Kidney (tissue), 13 donors: ENCODE measurements at regions not wholly inside any gene's neighbourhood (a gene's known extent, or its start where the extent isn't known, plus 50 kb on each side); places are given as distances from the start of the nearest gene placed in this dataset.

Experiments
- DNase-seq, 5 donors: peaks; one replicate each; pipeline ENCODE4 v3.0.0-alpha.2; 2013 to 2020
- FAIRE-seq: peaks from 2 replicates; lab custom pipeline; 2012; peaks lifted over from hg19 to GRCh38; lab: Jason Lieb, UNC
- H3K27ac ChIP-seq, 2 donors: one replicate each; pipeline ENCODE4 v1.7.0; 2013; ENCODE audit warnings: low read depth in 2 of 2, low read length in 2 of 2, inconsistent platforms in 1 of 2
- H3K27me3 ChIP-seq: one replicate; pipeline ENCODE4 v1.7.1; 2013; ENCODE audit warnings: low read length, inconsistent platforms; ENCODE audit not compliant: control insufficient read depth, insufficient read depth
- H3K36me3 ChIP-seq, 3 donors: one replicate each; pipeline versions ENCODE4 v1.7.0 to v1.7.1; 2013; ENCODE audit warnings: low read length in 3 of 3, control low read depth in 1 of 3, inconsistent platforms in 1 of 3; ENCODE audit not compliant: insufficient read depth in 3 of 3, control insufficient read depth in 2 of 3
- H3K4me1 ChIP-seq, 3 donors: one replicate each; pipeline versions ENCODE4 v1.7.0 to v1.7.1; 2013; ENCODE audit warnings: low read length in 3 of 3, inconsistent platforms in 1 of 3, low read depth in 1 of 3; ENCODE audit not compliant: control insufficient read depth in 2 of 3, insufficient read depth in 2 of 3
- H3K4me3 ChIP-seq, 3 donors: one replicate each; pipeline versions ENCODE4 v1.7.0 to v1.8.1; 2013; ENCODE audit warnings: low read length in 3 of 3, control low read depth in 1 of 3, inconsistent platforms in 1 of 3
- H3K9ac ChIP-seq, 3 donors: one replicate each; pipeline versions ENCODE4 v1.7.0 to v1.7.1; 2013; ENCODE audit warnings: low read length in 3 of 3, control low read depth in 1 of 3, inconsistent platforms in 1 of 3
- H3K9me3 ChIP-seq, 3 donors: one replicate each; pipeline versions ENCODE4 v1.7.0 to v1.7.1; 2013; ENCODE audit warnings: low read length in 3 of 3, control low read depth in 1 of 3, inconsistent platforms in 1 of 3; ENCODE audit not compliant: control insufficient read depth in 2 of 3, insufficient read depth in 1 of 3
- intact Hi-C: fragments of 100-400 bp; cut with DNase I; formaldehyde crosslinking; loops from one replicate; pipeline ENCODE4 v1.11.1; 2022
- TF ChIP-seq, protein P1 (sequence below): IDR thresholded peaks from 3 replicates; pipeline ENCODE4 v1.5.1; 2012; ENCODE audit warnings: mild to moderate bottlenecking, moderate library complexity, borderline replicate concordance; ENCODE audit not compliant: insufficient read depth; ENCODE audit errors: extremely low read depth
- donor health status: control.
- donor health status: control.
- donor health status: control.
- donor health status: control.
- donor health status: control.
- donor health status: DM: yes; HTN: yes; CAD: no.
- donor health status: Normal renal cell carcinoma (clear cell type).

DNA sequence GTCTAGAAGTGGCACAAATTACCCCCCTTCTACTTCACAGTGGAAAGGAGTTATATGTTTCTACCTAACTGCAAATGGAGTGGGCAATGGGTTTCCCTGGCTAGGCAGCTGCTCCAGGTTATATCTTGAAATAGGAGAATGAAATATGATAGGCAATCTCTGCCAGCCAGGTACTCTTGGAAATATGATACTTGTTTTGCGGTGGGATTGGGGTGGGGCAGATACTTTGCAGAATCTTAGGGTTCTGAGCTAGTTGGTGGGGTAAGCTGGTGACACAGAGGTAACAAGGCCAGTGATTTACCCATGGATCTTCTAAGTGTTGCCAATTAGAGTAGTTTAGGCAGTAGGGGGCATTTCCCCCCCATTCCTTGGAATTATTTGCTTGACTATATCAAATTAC is 140.1 kb downstream of the ATP23 start:
- Histone ChIP-seq H3K27ac (no peak overlapping the region), H3K4me1 (no peaks in the 10 kb centered on the region), H3K36me3 (no peaks in the 10 kb centered on the region), H3K27me3 (no peaks in the 10 kb centered on the region), H3K9ac (no peak overlapping the region), H3K9me3 (no peaks in the 10 kb centered on the region), H3K4me3 (no peak overlapping the region)
- FAIRE-seq = no peak
- no peak for DNase-seq
- intact Hi-C loops = no loop called here
- TF ChIP-seq, protein P1, sequence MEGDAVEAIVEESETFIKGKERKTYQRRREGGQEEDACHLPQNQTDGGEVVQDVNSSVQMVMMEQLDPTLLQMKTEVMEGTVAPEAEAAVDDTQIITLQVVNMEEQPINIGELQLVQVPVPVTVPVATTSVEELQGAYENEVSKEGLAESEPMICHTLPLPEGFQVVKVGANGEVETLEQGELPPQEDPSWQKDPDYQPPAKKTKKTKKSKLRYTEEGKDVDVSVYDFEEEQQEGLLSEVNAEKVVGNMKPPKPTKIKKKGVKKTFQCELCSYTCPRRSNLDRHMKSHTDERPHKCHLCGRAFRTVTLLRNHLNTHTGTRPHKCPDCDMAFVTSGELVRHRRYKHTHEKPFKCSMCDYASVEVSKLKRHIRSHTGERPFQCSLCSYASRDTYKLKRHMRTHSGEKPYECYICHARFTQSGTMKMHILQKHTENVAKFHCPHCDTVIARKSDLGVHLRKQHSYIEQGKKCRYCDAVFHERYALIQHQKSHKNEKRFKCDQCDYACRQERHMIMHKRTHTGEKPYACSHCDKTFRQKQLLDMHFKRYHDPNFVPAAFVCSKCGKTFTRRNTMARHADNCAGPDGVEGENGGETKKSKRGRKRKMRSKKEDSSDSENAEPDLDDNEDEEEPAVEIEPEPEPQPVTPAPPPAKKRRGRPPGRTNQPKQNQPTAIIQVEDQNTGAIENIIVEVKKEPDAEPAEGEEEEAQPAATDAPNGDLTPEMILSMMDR = no peak

DNA sequence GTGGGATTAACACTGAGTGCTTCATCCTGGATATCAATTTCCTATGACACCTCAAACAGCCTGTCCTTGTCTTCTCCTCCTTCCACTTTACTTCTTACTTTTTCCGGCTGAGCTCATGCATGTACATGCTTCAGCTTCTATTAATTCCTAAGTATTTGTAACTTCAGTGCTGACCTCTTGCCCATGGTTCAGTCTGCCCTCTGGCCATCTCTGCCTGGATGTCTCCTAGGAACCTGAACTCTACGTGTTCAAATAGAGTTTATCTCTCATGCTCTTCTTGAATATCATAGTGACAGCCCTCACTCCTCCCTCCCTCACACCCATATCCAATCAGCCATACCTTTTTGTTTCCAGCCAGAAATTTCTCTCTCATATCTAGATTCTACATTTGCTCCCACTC is 141.6 kb downstream of the ATP23 start:
- no peaks in the 10 kb centered on the region for H3K36me3 ChIP-seq
- H3K4me3 ChIP-seq = no peak overlapping the region
- FAIRE-seq = no peak
- no peak overlapping the region for H3K27ac ChIP-seq
- no peaks in the 10 kb centered on the region for H3K27me3 ChIP-seq
- no peak overlapping the region for H3K9ac ChIP-seq
- TF ChIP-seq, protein P1 = no peak
- H3K9me3 ChIP-seq = no peaks in the 10 kb centered on the region
- H3K4me1 ChIP-seq = no peaks in the 10 kb centered on the region
- no peak for DNase-seq
- intact Hi-C loops = no loop called here

DNA sequence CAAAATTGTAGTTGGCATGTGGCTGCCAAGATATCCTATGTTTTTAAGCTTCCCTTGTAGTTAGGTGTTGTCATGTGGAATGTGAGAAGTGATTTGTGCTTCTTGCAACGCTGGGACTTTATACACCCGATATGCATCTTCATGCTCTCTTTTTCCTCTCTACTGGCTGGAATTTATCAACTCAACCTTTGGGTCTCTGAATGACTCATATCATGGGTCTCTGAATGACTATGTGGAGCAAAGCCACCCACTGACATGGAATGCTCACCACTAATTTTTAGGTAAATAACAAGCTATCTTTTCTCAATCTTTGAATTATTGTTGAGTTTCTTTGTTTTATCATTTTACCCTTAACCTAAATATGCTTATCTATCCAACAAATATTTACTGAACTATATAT is 144.6 kb downstream of the ATP23 start:
- Histone ChIP-seq H3K9me3 (no peaks in the 10 kb centered on the region), H3K4me1 (no peaks in the 10 kb centered on the region), H3K27ac (no peak overlapping the region), H3K9ac (no peak overlapping the region), H3K36me3 (no peaks in the 10 kb centered on the region), H3K27me3 (no peaks in the 10 kb centered on the region), H3K4me3 (no peak overlapping the region)
- FAIRE-seq (no peak), DNase-seq (no peak)
- TF ChIP-seq, protein P1 = no peak
- intact Hi-C loops = no loop called here

DNA sequence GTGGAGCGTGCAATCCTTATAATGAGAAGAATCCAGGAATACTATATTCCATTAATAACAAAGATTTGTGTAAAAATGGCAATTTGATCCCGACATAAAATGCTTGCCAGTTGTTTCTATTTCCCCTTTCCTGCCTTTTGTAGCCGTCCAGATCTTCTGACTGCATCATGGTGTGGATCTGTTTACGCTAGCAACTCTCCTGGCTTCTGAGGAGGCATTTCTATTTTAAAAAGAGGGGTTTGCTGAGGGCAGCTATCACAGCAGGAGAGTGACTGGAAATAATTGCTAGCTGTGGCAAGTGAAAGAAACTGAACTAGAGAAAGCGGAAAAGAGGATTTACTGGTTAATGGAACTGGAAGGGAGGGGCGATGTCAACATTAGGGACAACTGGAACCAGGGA is 145.6 kb downstream of the ATP23 start:
- Histone ChIP-seq H3K27me3 (no peaks in the 10 kb centered on the region), H3K27ac (no peak overlapping the region), H3K4me3 (no peak overlapping the region), H3K9ac (no peak overlapping the region), H3K4me1 (no peaks in the 10 kb centered on the region), H3K9me3 (no peaks in the 10 kb centered on the region), H3K36me3 (no peaks in the 10 kb centered on the region)
- intact Hi-C loops = no loop called here
- no peak for FAIRE-seq
- no peak for DNase-seq
- TF ChIP-seq, protein P1 = no peak
